Mucosa of descending colon (tissue), 3 donors: ENCODE measurements at regions not wholly inside any gene's neighbourhood (a gene's known extent, or its start where the extent isn't known, plus 50 kb on each side); places are given as distances from the start of the nearest gene placed in this dataset.

Experiments used
- ATAC-seq: fragments of 200-7000 bp; cut with Tn5 transposase; one replicate; pipeline ENCODE4 v1.9.1; 2020; ENCODE audit warnings: mild to moderate bottlenecking, moderate library complexity
- DNase-seq, 3 donors: peaks; one replicate each; pipeline ENCODE4 v3.0.0-alpha.2; 2020
- H3K36me3 ChIP-seq: fragments of 200-600 bp; one replicate; pipeline ENCODE4 v1.8.0; 2021; ENCODE audit warnings: low read depth, mild to moderate bottlenecking
- H3K4me1 ChIP-seq: fragments of 200-600 bp; one replicate; pipeline ENCODE4 v1.8.0; 2021; ENCODE audit warnings: low read depth, mild to moderate bottlenecking
- H3K4me3 ChIP-seq: fragments of 200-600 bp; one replicate; pipeline ENCODE4 v1.8.0; 2021; ENCODE audit warnings: mild to moderate bottlenecking
- H3K9me3 ChIP-seq: fragments of 200-600 bp; one replicate; pipeline ENCODE4 v1.8.0; 2021; ENCODE audit warnings: mild to moderate bottlenecking
- CTCF ChIP-seq: fragments of 200-600 bp; IDR thresholded peaks from one replicate; pipeline ENCODE4 v1.8.0; 2022; ENCODE audit warnings: antibody characterized with exemption, mild to moderate bottlenecking
- intact Hi-C, 2 donors: fragments of 100-400 bp; cut with DNase I in 1 of 2; cut with micrococcal nuclease in 1 of 2; formaldehyde crosslinking; loops; one replicate each; pipeline versions ENCODE4 v1.11.0 to v1.11.1; 2022; cut with DNase I, micrococcal nuclease
- donor health status: DM: no; HTN: no; CAD: no; lungs with moderate emphysema.
- donor health status: DM: no; HTN: no; CAD: no.
- donor health status: DM: no; HTN: yes; CAD: no.

GRCh38 chr1:83034851-83035250 lies 964.1 kb downstream of the TTLL7 start:
- intact Hi-C loops = no loop called here
- H3K4me3 ChIP-seq = no peak overlapping the region
- H3K36me3 ChIP-seq = no peaks in the 10 kb centered on the region
- DNase-seq (no peak), ATAC-seq (no peak)
- H3K9me3 ChIP-seq = peaks cover 3% of the 10 kb centered on the region
- H3K4me1 ChIP-seq = no peaks in the 10 kb centered on the region
- TF ChIP-seq CTCF = no peak

- no peak for ATAC-seq
Measured at GRCh38 chr1:83033682-83034081, 965.2 kb downstream of the TTLL7 start.

GRCh38 chr1:83029916-83030315 lies 969.0 kb downstream of the TTLL7 start:
- no peak for DNase-seq
- no peak for TF ChIP-seq CTCF

More at GRCh38 chr1:83033682-83034081, 965.2 kb downstream of the TTLL7 start:
- DNase-seq = no peak
- H3K4me1 ChIP-seq = no peaks in the 10 kb centered on the region
- no peak for TF ChIP-seq CTCF
- H3K36me3 ChIP-seq = no peaks in the 10 kb centered on the region
- intact Hi-C loops = no loop called here
- peaks cover 3% of the 10 kb centered on the region for H3K9me3 ChIP-seq
- H3K4me3 ChIP-seq = no peak overlapping the region

GRCh38 chr1:83029050-83029449 lies 969.9 kb downstream of the TTLL7 start:
- no peak for DNase-seq
- Histone ChIP-seq H3K4me1 (no peaks in the 10 kb centered on the region), H3K4me3 (no peak overlapping the region), H3K9me3 (no peaks in the 10 kb centered on the region), H3K36me3 (no peaks in the 10 kb centered on the region)
- no peak for TF ChIP-seq CTCF
- no peak for ATAC-seq
- intact Hi-C loops = no loop called here

More at GRCh38 chr1:83029916-83030315, 969.0 kb downstream of the TTLL7 start:
- intact Hi-C loops = no loop called here
- Histone ChIP-seq H3K36me3 (no peaks in the 10 kb centered on the region), H3K4me1 (no peaks in the 10 kb centered on the region), H3K4me3 (no peak overlapping the region), H3K9me3 (no peaks in the 10 kb centered on the region)
- no peak for ATAC-seq

- DNase-seq (no peak), ATAC-seq (no peak)
- TF ChIP-seq CTCF = no peak
- no peaks in the 10 kb centered on the region for H3K9me3 ChIP-seq
- no peaks in the 10 kb centered on the region for H3K4me1 ChIP-seq
- intact Hi-C loops = no loop called here
- H3K4me3 ChIP-seq = no peak overlapping the region
- no peaks in the 10 kb centered on the region for H3K36me3 ChIP-seq
Measured at GRCh38 chr1:83028467-83028866, 970.5 kb downstream of the TTLL7 start.

GRCh38 chr1:83027511-83027910 lies 971.4 kb downstream of the TTLL7 start:
- TF ChIP-seq CTCF = no peak
- H3K4me1 ChIP-seq = no peaks in the 10 kb centered on the region
- ATAC-seq (no peak), DNase-seq (no peak)
- intact Hi-C loops = no loop called here
- H3K9me3 ChIP-seq = no peaks in the 10 kb centered on the region
- H3K36me3 ChIP-seq = no peaks in the 10 kb centered on the region
- no peak overlapping the region for H3K4me3 ChIP-seq
